HepG2 (cell line): ENCODE measurements at regions not wholly inside any gene's neighbourhood (a gene's known extent, or its start where the extent isn't known, plus 50 kb on each side); places are given as distances from the start of the nearest gene placed in this dataset.

Experiments
- CREM ChIP-seq, 2 experiments: sonication (generic) in 1 of 2; formaldehyde crosslinking in 1 of 2; IDR thresholded peaks; 2 replicates each; pipeline versions ENCODE4 v1.4.0 to v1.6.1; 2016 to 2020; ENCODE audit warnings: antibody characterized with exemption in 1 of 2, mild to moderate bottlenecking in 1 of 2, missing genetic modification reagents in 1 of 2
- EP300 ChIP-seq, 3 experiments: sonication (generic) in 1 of 3; formaldehyde crosslinking in 1 of 3; IDR thresholded peaks; 2 replicates each; pipeline versions ENCODE4 v1.5.1 to v1.6.1; 2011 to 2020; ENCODE audit warnings: low read depth in 2 of 3, low read length in 2 of 3, borderline replicate concordance in 1 of 3, improper control_type of control experiment in 1 of 3, mild to moderate bottlenecking in 1 of 3, missing genetic modification reagents in 1 of 3, moderate library complexity in 1 of 3
- ESRRA ChIP-seq: sonication (generic); formaldehyde crosslinking; IDR thresholded peaks from 2 replicates; pipeline ENCODE4 v1.5.1; 2020; ENCODE audit warnings: mild to moderate bottlenecking, low read depth, missing genetic modification reagents
- FOXO1 ChIP-seq: sonication (generic); formaldehyde crosslinking; IDR thresholded peaks from 2 replicates; pipeline ENCODE4 v1.4.0; 2020; ENCODE audit warnings: missing genetic modification reagents
- GABPB1 ChIP-seq: IDR thresholded peaks from 2 replicates; pipeline ENCODE4 v1.6.1; 2016; ENCODE audit warnings: mild to moderate bottlenecking, missing genetic modification reagents, moderate library complexity, missing compliant biosample characterization
- GATA4 ChIP-seq: sonication (generic); IDR thresholded peaks from 2 replicates; pipeline ENCODE4 v1.6.1; 2016; ENCODE audit warnings: antibody characterized with exemption, low read depth, borderline replicate concordance
- MAFF ChIP-seq: IDR thresholded peaks from 2 replicates; pipeline ENCODE4 v1.6.1; 2011; ENCODE audit warnings: low read depth, low read length, improper control_type of control experiment
- NFIC ChIP-seq: IDR thresholded peaks from 2 replicates; pipeline ENCODE4 v1.6.1; 2012; ENCODE audit warnings: mild to moderate bottlenecking, low read length, inconsistent platforms
- RFX1 ChIP-seq: fragments of 450-650 bp; IDR thresholded peaks from 2 replicates; pipeline ENCODE4 v1.6.1; 2017
- SAP130 ChIP-seq: IDR thresholded peaks from 2 replicates; pipeline ENCODE4 v1.6.1; 2016; ENCODE audit warnings: low read depth
- SNRNP70 ChIP-seq: fragments of 200-400 bp; formaldehyde crosslinking; IDR thresholded peaks from 2 replicates; pipeline ENCODE4 v1.6.1; 2017; ENCODE audit warnings: mild to moderate bottlenecking, low read depth, low read length, moderate library complexity
- SOX5 ChIP-seq: IDR thresholded peaks from 2 replicates; pipeline ENCODE4 v1.6.1; 2016; ENCODE audit warnings: borderline replicate concordance
- SP5 ChIP-seq: IDR thresholded peaks from 2 replicates; pipeline ENCODE4 v1.6.1; 2016; ENCODE audit warnings: low read depth, borderline replicate concordance
- SSRP1 ChIP-seq: IDR thresholded peaks from 2 replicates; pipeline ENCODE4 v1.6.1; 2016; ENCODE audit warnings: control low read depth
- TCF7 ChIP-seq: sonication (generic); IDR thresholded peaks from 2 replicates; pipeline ENCODE4 v1.6.1; 2016; ENCODE audit warnings: antibody characterized with exemption, low read depth
- TCF7L2 ChIP-seq: IDR thresholded peaks from 2 replicates; pipeline ENCODE4 v1.6.1; 2011; ENCODE audit warnings: mild to moderate bottlenecking, low read depth, low read length, moderate library complexity
- YY1 ChIP-seq: IDR thresholded peaks from 2 replicates; pipeline ENCODE4 v1.6.1; 2011; ENCODE audit warnings: low read length, low read depth, moderate library complexity, mild to moderate bottlenecking; ENCODE audit not compliant: insufficient read depth, insufficient replicate concordance
- ZBTB1 ChIP-seq: sonication (generic); formaldehyde crosslinking; IDR thresholded peaks from 2 replicates; pipeline ENCODE4 v1.4.0; 2020; ENCODE audit warnings: missing genetic modification reagents, borderline replicate concordance
- ZBTB7B ChIP-seq: sonication (generic); formaldehyde crosslinking; IDR thresholded peaks from 2 replicates; pipeline ENCODE4 v1.4.0; 2020; ENCODE audit warnings: missing genetic modification reagents
- ZNF253 ChIP-seq: sonication (generic); formaldehyde crosslinking; IDR thresholded peaks from 2 replicates; pipeline ENCODE4 v1.8.0; 2022; ENCODE audit warnings: mild to moderate bottlenecking, missing genetic modification reagents, borderline replicate concordance
- ZNF383 ChIP-seq: sonication (generic); formaldehyde crosslinking; IDR thresholded peaks from 2 replicates; pipeline ENCODE4 v1.4.0; 2020; ENCODE audit warnings: missing genetic modification reagents, mild to moderate bottlenecking, borderline replicate concordance
- ZNF768 ChIP-seq: sonication (generic); formaldehyde crosslinking; IDR thresholded peaks from 2 replicates; pipeline ENCODE4 v1.4.0; 2020; ENCODE audit warnings: missing genetic modification reagents
- TF ChIP-seq, protein P1 (sequence below): sonication (generic); formaldehyde crosslinking; IDR thresholded peaks from 2 replicates; pipeline ENCODE4 v1.4.0; 2020; ENCODE audit warnings: missing genetic modification reagents
- TF ChIP-seq, protein P2 (sequence below): sonication (generic); formaldehyde crosslinking; IDR thresholded peaks from 2 replicates; pipeline ENCODE4 v1.8.0; 2022; ENCODE audit warnings: missing genetic modification reagents, mild to moderate bottlenecking, moderate library complexity, borderline replicate concordance
- TF ChIP-seq, protein P3 (sequence below): IDR thresholded peaks from 2 replicates; pipeline ENCODE4 v1.6.1; 2016; ENCODE audit warnings: control low read depth
- TF ChIP-seq, protein P4 (sequence below): sonication (generic); formaldehyde crosslinking; IDR thresholded peaks from 2 replicates; pipeline ENCODE4 v1.8.1; 2023; ENCODE audit warnings: mild to moderate bottlenecking, missing genetic modification reagents

DNA sequence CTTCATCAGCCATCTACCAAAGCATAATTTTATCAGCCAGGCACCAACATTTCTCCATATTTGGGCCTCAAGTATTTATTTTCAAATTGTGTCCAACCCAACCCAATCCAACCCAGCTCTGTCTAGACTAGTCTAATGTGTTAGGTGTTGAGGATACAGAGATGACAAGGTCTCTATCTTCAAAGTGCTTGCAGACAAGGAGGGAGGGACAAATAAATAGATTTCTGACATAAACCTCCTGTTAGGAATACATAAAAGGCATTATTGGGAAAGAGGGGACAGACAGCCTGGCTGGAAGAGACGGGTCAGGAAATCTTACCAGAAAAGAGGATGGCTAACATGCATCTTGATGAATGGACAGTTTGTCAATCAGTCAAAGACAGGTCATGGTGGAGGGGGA is 115.4 kb upstream of the RPS6KA3 start (continued):
- TF ChIP-seq SP5 (CRISPR knock-in tag) (peak; percentile 60; the same call in 1 of the 2 replicates), YY1 (no peak), RFX1 (no peak), NFIC (peak; percentile 49; the same call in 1 of the 2 replicates), SNRNP70 (no peak), TCF7L2 (0 out of 2 replicates have a peak, but pooled peaks have one; percentile 4), SAP130 (no peak), ZNF253 (CRISPR knock-in tag) (no peak), ESRRA (no peak), CREM (IDR thresholded peaks at IDR 0.05) (peak; percentile 47; the same call in 1 of the 2 replicates), CREM (CRISPR knock-in tag; IDR thresholded peaks at IDR 0.05) (no peak), SSRP1 (CRISPR knock-in tag) (no peak), ZBTB1 (CRISPR knock-in tag) (no peak), ZNF383 (no peak), TCF7 (peak; percentile 70), ZNF768 (CRISPR knock-in tag) (no peak), GATA4 (peak; percentile 17; the same call in 1 of the 2 replicates), EP300 (IDR thresholded peaks at IDR 0.05; ENCODE audit: low read depth in 2 of 2, low read length in 2 of 2) (peak in 1 of 2 experiments; percentile 83; a peak in 2 of 4 replicates), EP300 (CRISPR knock-in tag; IDR thresholded peaks at IDR 0.05; ENCODE audit: borderline replicate concordance) (no peak), MAFF (no peak), FOXO1 (CRISPR knock-in tag) (no peak), GABPB1 (CRISPR knock-in tag) (no peak), ZBTB7B (no peak), SOX5 (CRISPR knock-in tag) (no peak)
- TF ChIP-seq, protein P1, sequence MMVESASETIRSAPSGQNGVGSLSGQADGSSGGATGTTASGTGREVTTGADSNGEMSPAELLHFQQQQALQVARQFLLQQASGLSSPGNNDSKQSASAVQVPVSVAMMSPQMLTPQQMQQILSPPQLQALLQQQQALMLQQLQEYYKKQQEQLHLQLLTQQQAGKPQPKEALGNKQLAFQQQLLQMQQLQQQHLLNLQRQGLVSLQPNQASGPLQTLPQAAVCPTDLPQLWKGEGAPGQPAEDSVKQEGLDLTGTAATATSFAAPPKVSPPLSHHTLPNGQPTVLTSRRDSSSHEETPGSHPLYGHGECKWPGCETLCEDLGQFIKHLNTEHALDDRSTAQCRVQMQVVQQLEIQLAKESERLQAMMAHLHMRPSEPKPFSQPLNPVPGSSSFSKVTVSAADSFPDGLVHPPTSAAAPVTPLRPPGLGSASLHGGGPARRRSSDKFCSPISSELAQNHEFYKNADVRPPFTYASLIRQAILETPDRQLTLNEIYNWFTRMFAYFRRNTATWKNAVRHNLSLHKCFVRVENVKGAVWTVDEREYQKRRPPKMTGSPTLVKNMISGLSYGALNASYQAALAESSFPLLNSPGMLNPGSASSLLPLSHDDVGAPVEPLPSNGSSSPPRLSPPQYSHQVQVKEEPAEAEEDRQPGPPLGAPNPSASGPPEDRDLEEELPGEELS, result 0 out of 2 replicates have a peak, but pooled peaks have one; percentile 20
- TF ChIP-seq, protein P2, sequence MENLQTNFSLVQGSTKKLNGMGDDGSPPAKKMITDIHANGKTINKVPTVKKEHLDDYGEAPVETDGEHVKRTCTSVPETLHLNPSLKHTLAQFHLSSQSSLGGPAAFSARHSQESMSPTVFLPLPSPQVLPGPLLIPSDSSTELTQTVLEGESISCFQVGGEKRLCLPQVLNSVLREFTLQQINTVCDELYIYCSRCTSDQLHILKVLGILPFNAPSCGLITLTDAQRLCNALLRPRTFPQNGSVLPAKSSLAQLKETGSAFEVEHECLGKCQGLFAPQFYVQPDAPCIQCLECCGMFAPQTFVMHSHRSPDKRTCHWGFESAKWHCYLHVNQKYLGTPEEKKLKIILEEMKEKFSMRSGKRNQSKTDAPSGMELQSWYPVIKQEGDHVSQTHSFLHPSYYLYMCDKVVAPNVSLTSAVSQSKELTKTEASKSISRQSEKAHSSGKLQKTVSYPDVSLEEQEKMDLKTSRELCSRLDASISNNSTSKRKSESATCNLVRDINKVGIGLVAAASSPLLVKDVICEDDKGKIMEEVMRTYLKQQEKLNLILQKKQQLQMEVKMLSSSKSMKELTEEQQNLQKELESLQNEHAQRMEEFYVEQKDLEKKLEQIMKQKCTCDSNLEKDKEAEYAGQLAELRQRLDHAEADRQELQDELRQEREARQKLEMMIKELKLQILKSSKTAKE (CRISPR knock-in tag), result peak; percentile 29; the same call in 1 of the 2 replicates
- TF ChIP-seq, protein P3, sequence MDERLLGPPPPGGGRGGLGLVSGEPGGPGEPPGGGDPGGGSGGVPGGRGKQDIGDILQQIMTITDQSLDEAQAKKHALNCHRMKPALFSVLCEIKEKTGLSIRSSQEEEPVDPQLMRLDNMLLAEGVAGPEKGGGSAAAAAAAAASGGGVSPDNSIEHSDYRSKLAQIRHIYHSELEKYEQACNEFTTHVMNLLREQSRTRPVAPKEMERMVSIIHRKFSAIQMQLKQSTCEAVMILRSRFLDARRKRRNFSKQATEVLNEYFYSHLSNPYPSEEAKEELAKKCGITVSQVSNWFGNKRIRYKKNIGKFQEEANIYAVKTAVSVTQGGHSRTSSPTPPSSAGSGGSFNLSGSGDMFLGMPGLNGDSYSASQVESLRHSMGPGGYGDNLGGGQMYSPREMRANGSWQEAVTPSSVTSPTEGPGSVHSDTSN, result 0 out of 2 replicates have a peak, but pooled peaks have one; percentile 33
- TF ChIP-seq, protein P4, sequence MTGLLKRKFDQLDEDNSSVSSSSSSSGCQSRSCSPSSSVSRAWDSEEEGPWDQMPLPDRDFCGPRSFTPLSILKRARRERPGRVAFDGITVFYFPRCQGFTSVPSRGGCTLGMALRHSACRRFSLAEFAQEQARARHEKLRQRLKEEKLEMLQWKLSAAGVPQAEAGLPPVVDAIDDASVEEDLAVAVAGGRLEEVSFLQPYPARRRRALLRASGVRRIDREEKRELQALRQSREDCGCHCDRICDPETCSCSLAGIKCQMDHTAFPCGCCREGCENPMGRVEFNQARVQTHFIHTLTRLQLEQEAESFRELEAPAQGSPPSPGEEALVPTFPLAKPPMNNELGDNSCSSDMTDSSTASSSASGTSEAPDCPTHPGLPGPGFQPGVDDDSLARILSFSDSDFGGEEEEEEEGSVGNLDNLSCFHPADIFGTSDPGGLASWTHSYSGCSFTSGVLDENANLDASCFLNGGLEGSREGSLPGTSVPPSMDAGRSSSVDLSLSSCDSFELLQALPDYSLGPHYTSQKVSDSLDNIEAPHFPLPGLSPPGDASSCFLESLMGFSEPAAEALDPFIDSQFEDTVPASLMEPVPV (CRISPR knock-in tag), result no peak
